ENCODE measurements at regions not wholly inside any gene's neighbourhood (a gene's known extent, or its start where the extent isn't known, plus 50 kb on each side); places are given as distances from the start of the nearest gene placed in this dataset.

DNA sequence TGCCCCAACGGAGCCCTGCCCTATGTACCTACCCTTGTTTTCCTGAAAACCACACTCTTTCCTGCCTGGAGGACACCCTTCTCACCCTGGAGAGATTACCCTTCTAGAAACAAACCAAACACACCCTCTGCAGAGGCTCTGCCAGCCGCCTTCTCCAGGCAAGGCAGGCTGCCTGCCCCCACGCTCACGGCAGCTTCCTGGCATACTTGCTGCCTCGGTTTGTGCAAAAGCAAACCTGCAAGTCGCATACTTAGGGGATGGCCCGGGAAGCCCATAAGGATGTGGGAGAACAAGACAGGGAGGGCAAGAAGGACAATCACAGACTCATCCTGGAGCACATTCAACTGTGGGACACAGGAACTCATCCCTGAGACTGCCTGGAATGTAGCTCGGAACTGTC lies 154.0 kb upstream of the DIO3 start:
- no peak overlapping the region for H3K4me2 ChIP-seq
- H3K36me3 ChIP-seq (ENCODE audit: insufficient read depth): no peaks in the 10 kb centered on the region
- no peaks in the 10 kb centered on the region for H3K4me1 ChIP-seq (ENCODE audit: low read depth, poor library complexity, severe bottlenecking)
- H3K27me3 ChIP-seq (ENCODE audit: insufficient read depth, low read depth): no peaks in the 10 kb centered on the region
- H2AFZ ChIP-seq (ENCODE audit: low read depth): no peak overlapping the region
- no peaks in the 10 kb centered on the region for H4K20me1 ChIP-seq (ENCODE audit: insufficient read depth)
- H3K4me3 ChIP-seq (IDR thresholded peaks at IDR 0.05; ENCODE audit: insufficient read depth, low read depth, low read length): no peak overlapping the region
- no peak overlapping the region for H3K9ac ChIP-seq
- no peak for TF ChIP-seq CTCF (conservative IDR thresholded peaks at IDR 0.05; ENCODE audit: low read depth, low read length)
- H3K79me2 ChIP-seq (ENCODE audit: insufficient read depth, low read depth): no peaks in the 10 kb centered on the region
- no peak overlapping the region for H3K27ac ChIP-seq

DNA sequence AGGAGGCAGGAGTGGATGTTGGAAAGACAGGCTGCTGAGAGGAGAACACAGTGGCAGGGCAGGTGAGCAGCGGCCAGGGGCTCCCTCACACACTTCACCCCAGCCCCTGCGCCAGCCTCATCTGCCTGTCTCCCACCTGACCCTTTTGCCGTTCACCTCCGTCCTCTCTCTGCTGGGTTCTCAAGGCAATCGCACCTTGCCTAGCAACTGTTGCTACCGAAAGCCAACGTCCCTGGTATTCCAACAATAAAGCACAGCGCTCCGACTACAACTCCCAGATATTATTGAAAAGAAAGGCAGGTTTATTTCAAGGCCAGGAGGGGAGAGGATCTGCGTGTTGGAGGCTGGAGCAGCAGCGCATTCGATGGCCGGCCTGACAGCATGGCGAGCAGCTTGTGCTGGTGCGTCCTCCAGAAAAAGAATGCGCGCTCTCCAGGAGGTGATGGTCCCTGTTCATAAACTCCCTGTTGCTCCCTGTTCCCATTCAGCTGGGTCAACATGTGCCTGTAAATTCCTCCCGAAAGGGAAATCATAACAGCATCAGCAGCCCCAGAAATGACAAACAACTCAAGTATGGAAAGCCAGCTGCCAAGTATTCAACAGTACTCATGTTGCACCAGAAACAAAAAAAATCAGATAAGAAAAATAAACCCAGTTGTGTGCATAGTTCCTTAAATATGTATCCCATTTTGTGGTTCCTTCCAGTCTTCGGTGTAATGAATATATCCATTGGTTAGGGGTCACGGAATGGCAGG lies 153.0 kb upstream of the DIO3 start:
- Histone ChIP-seq H3K36me3 (ENCODE audit: insufficient read depth) (no peaks in the 10 kb centered on the region), H3K27ac (no peak overlapping the region), H3K4me3 (IDR thresholded peaks at IDR 0.05; ENCODE audit: insufficient read depth, low read depth, low read length) (no peak overlapping the region), H3K4me2 (no peak overlapping the region), H3K27me3 (ENCODE audit: insufficient read depth, low read depth) (no peaks in the 10 kb centered on the region), H3K4me1 (ENCODE audit: low read depth, poor library complexity, severe bottlenecking) (no peaks in the 10 kb centered on the region), H3K79me2 (ENCODE audit: insufficient read depth, low read depth) (no peaks in the 10 kb centered on the region), H3K9ac (no peak overlapping the region), H4K20me1 (ENCODE audit: insufficient read depth) (no peaks in the 10 kb centered on the region), H2AFZ (ENCODE audit: low read depth) (no peak overlapping the region)
- no peak for TF ChIP-seq CTCF (conservative IDR thresholded peaks at IDR 0.05; ENCODE audit: low read depth, low read length)

- H2AFZ ChIP-seq (ENCODE audit: low read depth): no peak overlapping the region
- H3K4me1 ChIP-seq (ENCODE audit: low read depth, poor library complexity, severe bottlenecking): no peaks in the 10 kb centered on the region
- no peaks in the 10 kb centered on the region for H3K27me3 ChIP-seq (ENCODE audit: insufficient read depth, low read depth)
- no peaks in the 10 kb centered on the region for H3K36me3 ChIP-seq (ENCODE audit: insufficient read depth)
- H3K27ac ChIP-seq: no peak overlapping the region
- H3K79me2 ChIP-seq (ENCODE audit: insufficient read depth, low read depth): no peaks in the 10 kb centered on the region
- no peak for TF ChIP-seq CTCF (conservative IDR thresholded peaks at IDR 0.05; ENCODE audit: low read depth, low read length)
- no peak overlapping the region for H3K9ac ChIP-seq
- no peak overlapping the region for H3K4me2 ChIP-seq
- no peaks in the 10 kb centered on the region for H4K20me1 ChIP-seq (ENCODE audit: insufficient read depth)
- no peak overlapping the region for H3K4me3 ChIP-seq (IDR thresholded peaks at IDR 0.05; ENCODE audit: insufficient read depth, low read depth, low read length)
Observed at GRCh38 chr14:101409006-101409543, 152.2 kb upstream of the DIO3 start.

DNA sequence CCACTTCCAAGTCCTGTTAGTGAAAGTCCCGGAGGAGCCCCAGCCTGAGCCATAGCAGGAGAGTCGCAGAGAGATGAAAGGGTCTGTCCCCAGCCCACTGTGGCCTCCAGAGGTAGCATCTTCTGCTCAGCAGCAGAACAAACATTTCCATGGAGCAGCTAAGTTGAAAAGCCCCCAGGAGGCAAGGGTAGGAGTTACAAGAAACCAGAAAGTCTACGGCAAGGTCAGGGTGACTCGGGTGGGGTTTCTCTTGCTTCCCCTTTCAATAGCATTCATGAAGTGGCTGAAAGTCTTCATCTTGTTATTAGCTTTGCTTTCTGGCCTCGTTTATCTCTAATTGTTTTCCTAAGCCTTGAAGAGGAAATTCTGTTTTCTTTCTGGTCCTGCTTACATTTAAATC lies 151.2 kb upstream of the DIO3 start:
- no peak overlapping the region for H3K4me3 ChIP-seq (IDR thresholded peaks at IDR 0.05; ENCODE audit: insufficient read depth, low read depth, low read length)
- no peak overlapping the region for H3K9ac ChIP-seq
- no peaks in the 10 kb centered on the region for H3K27me3 ChIP-seq (ENCODE audit: insufficient read depth, low read depth)
- no peaks in the 10 kb centered on the region for H3K79me2 ChIP-seq (ENCODE audit: insufficient read depth, low read depth)
- no peak for TF ChIP-seq CTCF (conservative IDR thresholded peaks at IDR 0.05; ENCODE audit: low read depth, low read length)
- H3K27ac ChIP-seq: no peak overlapping the region
- H2AFZ ChIP-seq (ENCODE audit: low read depth): no peak overlapping the region
- no peaks in the 10 kb centered on the region for H4K20me1 ChIP-seq (ENCODE audit: insufficient read depth)
- no peaks in the 10 kb centered on the region for H3K4me1 ChIP-seq (ENCODE audit: low read depth, poor library complexity, severe bottlenecking)
- no peaks in the 10 kb centered on the region for H3K36me3 ChIP-seq (ENCODE audit: insufficient read depth)
- H3K4me2 ChIP-seq: no peak overlapping the region
